ENCODE measurements at regions not wholly inside any gene's neighbourhood (a gene's known extent, or its start where the extent isn't known, plus 50 kb on each side); places are given as distances from the start of the nearest gene placed in this dataset.

- no peak for TF ChIP-seq POLR2A (IDR thresholded peaks at IDR 0.05; ENCODE audit: low read depth, low read length)
- TF ChIP-seq CBX5 (IDR thresholded peaks at IDR 0.05; ENCODE audit: low read depth) = no peak
- no peak for TF ChIP-seq POLR2AphosphoS5 (IDR thresholded peaks at IDR 0.05; ENCODE audit: low read length)
- no peak for TF ChIP-seq TCF7 (IDR thresholded peaks at IDR 0.05; ENCODE audit: borderline replicate concordance)
- TF ChIP-seq MLLT1 (IDR thresholded peaks at IDR 0.05) = no peak
- TF ChIP-seq ZBTB33 (IDR thresholded peaks at IDR 0.05) = no peak
Observed at GRCh38 chr16:56063111-56063510, 128.2 kb upstream of the GNAO1 start.

Measured in GM12878 (cell line).